ENCODE measurements at regions not wholly inside any gene's neighbourhood (a gene's known extent, or its start where the extent isn't known, plus 50 kb on each side); places are given as distances from the start of the nearest gene placed in this dataset.

DNA sequence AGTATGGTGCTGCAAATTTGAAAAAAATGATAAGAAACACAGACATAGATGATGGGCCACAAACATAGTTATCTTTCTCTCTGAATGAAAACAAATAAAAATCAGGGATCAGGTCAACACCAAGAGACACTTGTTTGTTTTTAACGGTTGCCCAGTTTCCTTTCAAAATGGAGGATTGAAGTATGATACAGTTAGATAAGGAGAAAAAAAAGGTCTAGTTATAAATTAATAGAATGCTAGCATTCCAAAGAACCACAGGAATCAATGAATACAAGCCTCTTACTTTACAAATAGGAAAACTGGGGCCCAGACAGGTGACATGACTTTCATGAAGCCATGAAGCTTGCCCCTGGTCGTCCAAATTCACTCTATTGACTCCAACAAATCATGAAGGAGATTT is 305.1 kb downstream of the ZNF621 start:
- no peak for TF ChIP-seq POLR2A (IDR thresholded peaks at IDR 0.05)
- TF ChIP-seq, protein P1, sequence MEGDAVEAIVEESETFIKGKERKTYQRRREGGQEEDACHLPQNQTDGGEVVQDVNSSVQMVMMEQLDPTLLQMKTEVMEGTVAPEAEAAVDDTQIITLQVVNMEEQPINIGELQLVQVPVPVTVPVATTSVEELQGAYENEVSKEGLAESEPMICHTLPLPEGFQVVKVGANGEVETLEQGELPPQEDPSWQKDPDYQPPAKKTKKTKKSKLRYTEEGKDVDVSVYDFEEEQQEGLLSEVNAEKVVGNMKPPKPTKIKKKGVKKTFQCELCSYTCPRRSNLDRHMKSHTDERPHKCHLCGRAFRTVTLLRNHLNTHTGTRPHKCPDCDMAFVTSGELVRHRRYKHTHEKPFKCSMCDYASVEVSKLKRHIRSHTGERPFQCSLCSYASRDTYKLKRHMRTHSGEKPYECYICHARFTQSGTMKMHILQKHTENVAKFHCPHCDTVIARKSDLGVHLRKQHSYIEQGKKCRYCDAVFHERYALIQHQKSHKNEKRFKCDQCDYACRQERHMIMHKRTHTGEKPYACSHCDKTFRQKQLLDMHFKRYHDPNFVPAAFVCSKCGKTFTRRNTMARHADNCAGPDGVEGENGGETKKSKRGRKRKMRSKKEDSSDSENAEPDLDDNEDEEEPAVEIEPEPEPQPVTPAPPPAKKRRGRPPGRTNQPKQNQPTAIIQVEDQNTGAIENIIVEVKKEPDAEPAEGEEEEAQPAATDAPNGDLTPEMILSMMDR (IDR thresholded peaks at IDR 0.05): no peak

Data from breast epithelium (tissue), 3 donors.